ENCODE measurements at regions not wholly inside any gene's neighbourhood (a gene's known extent, or its start where the extent isn't known, plus 50 kb on each side); places are given as distances from the start of the nearest gene placed in this dataset.

DNA sequence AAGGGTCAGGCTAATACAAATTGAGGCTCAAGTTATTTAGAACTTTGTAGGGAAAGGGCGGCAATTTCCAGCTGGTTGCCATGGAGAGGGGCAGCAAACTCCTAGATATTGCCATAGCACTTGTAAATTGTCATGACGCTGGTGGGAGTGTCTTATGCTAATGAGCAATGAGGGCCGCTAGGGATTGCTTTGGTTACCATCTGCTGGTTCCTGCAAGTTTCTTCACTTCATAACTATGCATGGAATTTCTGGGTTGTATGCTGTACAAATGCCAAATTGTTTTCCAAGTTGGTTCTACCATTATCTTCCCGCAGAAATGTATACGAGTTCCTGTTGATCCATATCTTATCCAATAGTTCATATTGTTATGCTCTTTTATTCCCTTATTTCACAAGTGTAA, 1339.4 kb downstream of the EFNB2 start:
- no peak overlapping the region for H3K27ac ChIP-seq (ENCODE audit: low read depth, low read length, poor library complexity, severe bottlenecking)
- no peak overlapping the region for H3K4me3 ChIP-seq (ENCODE audit: low read depth, low read length, poor library complexity, severe bottlenecking)

DNA sequence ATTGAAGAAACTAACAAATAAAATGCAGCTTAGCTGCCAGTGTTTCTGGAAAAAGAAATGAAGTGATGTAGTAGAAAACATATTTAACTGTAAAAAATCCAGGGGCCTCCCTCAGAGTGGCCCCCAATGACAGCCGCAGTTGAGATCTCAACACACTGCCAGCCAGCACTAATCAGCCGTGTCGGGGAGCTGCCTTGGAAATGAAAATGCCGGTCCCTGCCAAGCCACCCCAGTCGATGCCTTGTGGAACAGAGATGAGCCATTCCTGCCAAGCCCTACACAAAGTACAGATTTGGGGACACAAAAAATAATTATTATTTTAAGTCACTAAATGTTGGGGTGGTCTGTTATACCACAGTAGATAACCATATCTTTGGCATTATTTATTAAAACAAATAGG, 1342.4 kb downstream of the EFNB2 start:
- H3K79me2 ChIP-seq (ENCODE audit: insufficient read depth, low read length), result no peaks in the 10 kb centered on the region
- no peaks in the 10 kb centered on the region for H3K9me3 ChIP-seq (ENCODE audit: low read length)
- no peak overlapping the region for H2AFZ ChIP-seq (ENCODE audit: low read length)
- H3F3A ChIP-seq (ENCODE audit: insufficient read depth, low read length), result no peaks in the 10 kb centered on the region
- no peak overlapping the region for H3K4me2 ChIP-seq (ENCODE audit: low read length)
- H3K36me3 ChIP-seq (ENCODE audit: insufficient read depth, low read length), result no peaks in the 10 kb centered on the region
- H3K27ac ChIP-seq (ENCODE audit: low read depth, low read length, poor library complexity, severe bottlenecking), result no peak overlapping the region
- no peaks in the 10 kb centered on the region for H3K9me2 ChIP-seq (ENCODE audit: low read depth, low read length)
- TF ChIP-seq EZH2 (IDR thresholded peaks at IDR 0.05; ENCODE audit: borderline replicate concordance, low read length), result no peak
- TF ChIP-seq CTCF (IDR thresholded peaks at IDR 0.05; ENCODE audit: low read length), result no peak
- H3K4me1 ChIP-seq (ENCODE audit: insufficient read depth, low read length, severe bottlenecking), result no peaks in the 10 kb centered on the region
- no peaks in the 10 kb centered on the region for H3K27me3 ChIP-seq (ENCODE audit: insufficient read depth, low read length)
- H4K20me1 ChIP-seq (ENCODE audit: insufficient read depth, low read length), result no peaks in the 10 kb centered on the region
- no peak overlapping the region for H3K9ac ChIP-seq (ENCODE audit: low read length)
- no peak overlapping the region for H3K4me3 ChIP-seq (ENCODE audit: low read depth, low read length, poor library complexity, severe bottlenecking)

More for the DNA sequence above, 1339.4 kb downstream of the EFNB2 start:
- no peaks in the 10 kb centered on the region for H3K9me2 ChIP-seq (ENCODE audit: low read depth, low read length)
- H3K79me2 ChIP-seq (ENCODE audit: insufficient read depth, low read length), result no peaks in the 10 kb centered on the region
- no peaks in the 10 kb centered on the region for H3K27me3 ChIP-seq (ENCODE audit: insufficient read depth, low read length)
- H3K9me3 ChIP-seq (ENCODE audit: low read length), result no peaks in the 10 kb centered on the region
- H3K4me1 ChIP-seq (ENCODE audit: insufficient read depth, low read length, severe bottlenecking), result no peaks in the 10 kb centered on the region
- no peak overlapping the region for H3K9ac ChIP-seq (ENCODE audit: low read length)
- TF ChIP-seq CTCF (IDR thresholded peaks at IDR 0.05; ENCODE audit: low read length), result no peak
- no peak for TF ChIP-seq EZH2 (IDR thresholded peaks at IDR 0.05; ENCODE audit: borderline replicate concordance, low read length)
- H2AFZ ChIP-seq (ENCODE audit: low read length), result no peak overlapping the region
- H3F3A ChIP-seq (ENCODE audit: insufficient read depth, low read length), result no peaks in the 10 kb centered on the region
- no peak overlapping the region for H3K4me2 ChIP-seq (ENCODE audit: low read length)
- no peaks in the 10 kb centered on the region for H3K36me3 ChIP-seq (ENCODE audit: insufficient read depth, low read length)
- H4K20me1 ChIP-seq (ENCODE audit: insufficient read depth, low read length), result no peaks in the 10 kb centered on the region

- no peaks in the 10 kb centered on the region for H3K4me1 ChIP-seq (ENCODE audit: insufficient read depth, low read length, severe bottlenecking)
- H3K27me3 ChIP-seq (ENCODE audit: insufficient read depth, low read length), result no peaks in the 10 kb centered on the region
- no peaks in the 10 kb centered on the region for H3K9me2 ChIP-seq (ENCODE audit: low read depth, low read length)
- TF ChIP-seq CTCF (IDR thresholded peaks at IDR 0.05; ENCODE audit: low read length) (no peak), EZH2 (IDR thresholded peaks at IDR 0.05; ENCODE audit: borderline replicate concordance, low read length) (no peak)
- H3K4me2 ChIP-seq (ENCODE audit: low read length), result no peak overlapping the region
- no peak overlapping the region for H2AFZ ChIP-seq (ENCODE audit: low read length)
- no peak overlapping the region for H3K27ac ChIP-seq (ENCODE audit: low read depth, low read length, poor library complexity, severe bottlenecking)
- H3K4me3 ChIP-seq (ENCODE audit: low read depth, low read length, poor library complexity, severe bottlenecking), result no peak overlapping the region
- H3K36me3 ChIP-seq (ENCODE audit: insufficient read depth, low read length), result no peaks in the 10 kb centered on the region
- no peaks in the 10 kb centered on the region for H3F3A ChIP-seq (ENCODE audit: insufficient read depth, low read length)
- H3K9me3 ChIP-seq (ENCODE audit: low read length), result no peaks in the 10 kb centered on the region
- H3K9ac ChIP-seq (ENCODE audit: low read length), result no peak overlapping the region
- no peaks in the 10 kb centered on the region for H3K79me2 ChIP-seq (ENCODE audit: insufficient read depth, low read length)
- H4K20me1 ChIP-seq (ENCODE audit: insufficient read depth, low read length), result no peaks in the 10 kb centered on the region
Observed at GRCh38 chr13:105184201-105184600, 1351.3 kb downstream of the EFNB2 start.
